Neural cell (in vitro differentiated cells): ENCODE measurements at regions not wholly inside any gene's neighbourhood (a gene's known extent, or its start where the extent isn't known, plus 50 kb on each side); places are given as distances from the start of the nearest gene placed in this dataset.

Source experiments
- CTCF ChIP-seq: fragments of 450-650 bp; IDR thresholded peaks from 2 replicates; pipeline ENCODE4 v1.5.1; 2014; ENCODE audit warnings: antibody characterized with exemption, mild to moderate bottlenecking, moderate library complexity; ENCODE audit not compliant: poor library complexity, severe bottlenecking
- EP300 ChIP-seq: fragments of 450-650 bp; conservative IDR thresholded peaks from 2 replicates; pipeline ENCODE4 v1.6.1; 2014; ENCODE audit warnings: antibody characterized with exemption, mild to moderate bottlenecking, moderate library complexity; ENCODE audit not compliant: poor library complexity, severe bottlenecking
- POLR2AphosphoS5 ChIP-seq: IDR thresholded peaks from 2 replicates; pipeline ENCODE4 v1.6.1; 2012

GRCh38 chr5:29995154-29995553 lies 1198.3 kb upstream of the CDH6 start:
- no peak for TF ChIP-seq POLR2AphosphoS5
- TF ChIP-seq CTCF = no peak
- TF ChIP-seq EP300 = no peak
